Trophoblast cell (in vitro differentiated cells and primary cell): ENCODE measurements at regions not wholly inside any gene's neighbourhood (a gene's known extent, or its start where the extent isn't known, plus 50 kb on each side); places are given as distances from the start of the nearest gene placed in this dataset.

Experiments used
- DNase-seq, 2 donors: peaks; one replicate each; pipeline ENCODE4 v3.0.0-alpha.2; 2016
- H2AFZ ChIP-seq: 2 replicates; pipeline ENCODE4 v1.6.1; 2013; ENCODE audit warnings: low read length, moderate library complexity, mild to moderate bottlenecking; ENCODE audit not compliant: insufficient read depth, poor library complexity
- H2AK5ac ChIP-seq: 2 replicates; pipeline ENCODE4 v1.6.1; 2013; ENCODE audit warnings: mild to moderate bottlenecking, low read length
- H2BK120ac ChIP-seq: 2 replicates; pipeline ENCODE4 v1.6.1; 2013; ENCODE audit warnings: low read length, mild to moderate bottlenecking, moderate library complexity; ENCODE audit not compliant: insufficient read depth, poor library complexity
- H2BK12ac ChIP-seq: 2 replicates; pipeline ENCODE4 v1.6.1; 2013; ENCODE audit warnings: mild to moderate bottlenecking, low read length, moderate library complexity
- H2BK5ac ChIP-seq: 2 replicates; pipeline ENCODE4 v1.6.1; 2013; ENCODE audit warnings: low read length, low read depth, moderate library complexity, mild to moderate bottlenecking; ENCODE audit not compliant: poor library complexity
- H3K14ac ChIP-seq: 2 replicates; pipeline ENCODE4 v1.6.1; 2013; ENCODE audit warnings: mild to moderate bottlenecking, low read length
- H3K18ac ChIP-seq: 2 replicates; pipeline ENCODE4 v1.6.1; 2013; ENCODE audit warnings: mild to moderate bottlenecking, low read length
- H3K23ac ChIP-seq: 2 replicates; pipeline ENCODE4 v1.6.1; 2013; ENCODE audit warnings: low read length
- H3K27ac ChIP-seq: 2 replicates; pipeline ENCODE4 v1.5.1; 2013; ENCODE audit warnings: low read depth, mild to moderate bottlenecking, inconsistent platforms, low read length, moderate library complexity
- H3K27me3 ChIP-seq: 2 replicates; pipeline ENCODE4 v1.6.1; 2013; ENCODE audit warnings: inconsistent platforms, mild to moderate bottlenecking, low read length, moderate library complexity; ENCODE audit not compliant: insufficient read depth
- H3K36me3 ChIP-seq, 2 experiments: 1 replicate in 1 of 2; 2 replicates in 1 of 2; pipeline ENCODE4 v1.6.1; 2013; ENCODE audit warnings: low read length in 2 of 2, mild to moderate bottlenecking in 2 of 2, moderate library complexity in 1 of 2; ENCODE audit not compliant: insufficient read depth in 2 of 2, control insufficient read depth in 1 of 2
- H3K4ac ChIP-seq: 2 replicates; pipeline ENCODE4 v1.6.1; 2013; ENCODE audit warnings: low read depth, mild to moderate bottlenecking, low read length, moderate library complexity
- H3K4me1 ChIP-seq, 2 experiments: 1 replicate in 1 of 2; 2 replicates in 1 of 2; pipeline ENCODE4 v1.6.1; 2013; ENCODE audit warnings: low read length in 2 of 2, mild to moderate bottlenecking in 2 of 2, moderate library complexity in 1 of 2; ENCODE audit not compliant: insufficient read depth in 2 of 2, control insufficient read depth in 1 of 2
- H3K4me2 ChIP-seq: 2 replicates; pipeline ENCODE4 v1.6.1; 2013; ENCODE audit warnings: inconsistent platforms, mild to moderate bottlenecking, low read length, moderate library complexity
- H3K4me3 ChIP-seq: 2 replicates; pipeline ENCODE4 v1.5.1; 2013; ENCODE audit warnings: mild to moderate bottlenecking, low read depth, low read length, inconsistent platforms
- H3K79me1 ChIP-seq: one replicate; pipeline ENCODE4 v1.6.1; 2013; ENCODE audit warnings: low read length
- H3K79me2 ChIP-seq: 2 replicates; pipeline ENCODE4 v1.6.1; 2013; ENCODE audit warnings: low read length, mild to moderate bottlenecking; ENCODE audit not compliant: control insufficient read depth, insufficient read depth, poor library complexity
- H3K9ac ChIP-seq: 2 replicates; pipeline ENCODE4 v1.6.1; 2013; ENCODE audit warnings: mild to moderate bottlenecking, low read length
- H3K9me3 ChIP-seq: 2 replicates; pipeline ENCODE4 v1.6.1; 2013; ENCODE audit warnings: low read depth, mild to moderate bottlenecking, control low read depth, inconsistent platforms, low read length; ENCODE audit not compliant: insufficient read depth
- H4K12ac ChIP-seq: 2 replicates; pipeline ENCODE4 v1.6.1; 2013; ENCODE audit warnings: low read depth, mild to moderate bottlenecking, low read length, moderate library complexity
- H4K8ac ChIP-seq: 2 replicates; pipeline ENCODE4 v1.6.1; 2013; ENCODE audit warnings: low read depth, mild to moderate bottlenecking, low read length, moderate library complexity
- H4K91ac ChIP-seq: one replicate; pipeline ENCODE4 v1.6.1; 2013; ENCODE audit warnings: low read depth, mild to moderate bottlenecking, low read length, moderate library complexity
- WGBS: extraction: QIAGEN DNeasy Blood & Tissue Kit; methylation state at CpG from one replicate; pipeline ENCODE4 v1.1.7; 2013; ENCODE audit warnings: missing lambda C conversion rate; ENCODE audit not compliant: insufficient read length, insufficient coverage; ENCODE audit errors: extremely low coverage; 5-methylcytosine and 5-hydroxymethylcytosine counted together

DNA sequence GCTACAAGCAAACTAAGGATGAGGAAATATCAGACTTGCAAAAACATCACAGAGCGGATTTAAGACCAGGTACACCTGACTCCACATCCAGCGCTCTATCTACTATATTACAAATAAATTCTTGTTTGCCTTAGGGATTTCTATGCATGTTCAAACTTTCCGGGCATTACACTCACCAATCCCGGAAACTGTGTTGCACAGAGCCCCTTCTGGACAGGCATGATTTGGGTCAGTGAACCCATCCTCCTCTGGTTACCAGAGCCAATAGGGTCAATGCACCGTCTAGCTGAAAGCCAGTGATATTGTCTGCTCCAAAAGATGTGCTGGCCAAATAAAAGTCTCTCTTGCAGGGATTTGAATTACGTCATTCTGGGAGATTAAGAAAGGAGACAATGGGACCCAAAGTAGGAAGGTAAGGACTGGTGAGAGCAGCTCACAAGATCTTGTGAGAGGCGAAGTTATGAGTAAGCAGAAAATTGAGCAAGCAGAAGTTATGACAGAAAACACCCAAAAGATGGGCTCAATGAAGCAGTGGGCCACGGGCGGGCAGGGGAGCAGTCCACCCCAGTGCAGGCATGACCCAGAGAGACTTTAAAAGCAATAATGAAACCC, 155.8 kb upstream of the RAI14 start:
- no CpG with 5 or more reads among the region's 9 CpGs for WGBS
- H3K4ac ChIP-seq = no peak overlapping the region
- no peak overlapping the region for H3K18ac ChIP-seq
- H3K9ac ChIP-seq = no peak overlapping the region
- no peak overlapping the region for H2AK5ac ChIP-seq
- H3K23ac ChIP-seq = no peak overlapping the region
- no peak overlapping the region for H3K27ac ChIP-seq
- no peak overlapping the region for H2BK120ac ChIP-seq
- no peak overlapping the region for H2AFZ ChIP-seq
- H3K4me1 ChIP-seq = peaks cover 16 to 18% of the 10 kb centered on the region in 2 experiments
- no peak overlapping the region for H4K12ac ChIP-seq
- H3K79me1 ChIP-seq = peaks cover 22% of the 10 kb centered on the region
- H3K4me2 ChIP-seq = no peak overlapping the region
- H3K9me3 ChIP-seq = no peaks in the 10 kb centered on the region
- no peaks in the 10 kb centered on the region for H3K27me3 ChIP-seq
- no peak overlapping the region for H2BK5ac ChIP-seq
- H3K14ac ChIP-seq = no peak overlapping the region
- H4K91ac ChIP-seq = no peak overlapping the region
- H2BK12ac ChIP-seq = no peak overlapping the region
- H3K36me3 ChIP-seq = no peaks in the 10 kb centered on the region
- no peak overlapping the region for H3K4me3 ChIP-seq
- H3K79me2 ChIP-seq = peaks cover 2% of the 10 kb centered on the region
- no peak overlapping the region for H4K8ac ChIP-seq
- peak in 1 of 2 donors; percentile 26 for DNase-seq

GRCh38 chr5:34501016-34501415, 155.1 kb upstream of the RAI14 start:
- WGBS = no CpG with 5 or more reads among the region's 2 CpGs
- H3K4me2 ChIP-seq = no peak overlapping the region
- no peaks in the 10 kb centered on the region for H3K9me3 ChIP-seq
- H2AK5ac ChIP-seq = no peak overlapping the region
- no peak overlapping the region for H2AFZ ChIP-seq
- H4K12ac ChIP-seq = no peak overlapping the region
- H3K4me3 ChIP-seq = no peak overlapping the region
- H2BK12ac ChIP-seq = no peak overlapping the region
- no peak overlapping the region for H3K27ac ChIP-seq
- no peaks in the 10 kb centered on the region for H3K36me3 ChIP-seq
- no peak for DNase-seq
- no peak overlapping the region for H3K4ac ChIP-seq
- H3K14ac ChIP-seq = no peak overlapping the region
- peaks cover 22% of the 10 kb centered on the region for H3K79me1 ChIP-seq
- H3K27me3 ChIP-seq = no peaks in the 10 kb centered on the region
- no peak overlapping the region for H2BK5ac ChIP-seq
- H2BK120ac ChIP-seq = no peak overlapping the region
- H3K79me2 ChIP-seq = peaks cover 2% of the 10 kb centered on the region
- no peak overlapping the region for H3K18ac ChIP-seq
- H3K23ac ChIP-seq = no peak overlapping the region
- no peak overlapping the region for H3K9ac ChIP-seq
- H4K8ac ChIP-seq = no peak overlapping the region
- no peak overlapping the region for H4K91ac ChIP-seq
- H3K4me1 ChIP-seq = peaks cover 16 to 18% of the 10 kb centered on the region in 2 experiments

DNA sequence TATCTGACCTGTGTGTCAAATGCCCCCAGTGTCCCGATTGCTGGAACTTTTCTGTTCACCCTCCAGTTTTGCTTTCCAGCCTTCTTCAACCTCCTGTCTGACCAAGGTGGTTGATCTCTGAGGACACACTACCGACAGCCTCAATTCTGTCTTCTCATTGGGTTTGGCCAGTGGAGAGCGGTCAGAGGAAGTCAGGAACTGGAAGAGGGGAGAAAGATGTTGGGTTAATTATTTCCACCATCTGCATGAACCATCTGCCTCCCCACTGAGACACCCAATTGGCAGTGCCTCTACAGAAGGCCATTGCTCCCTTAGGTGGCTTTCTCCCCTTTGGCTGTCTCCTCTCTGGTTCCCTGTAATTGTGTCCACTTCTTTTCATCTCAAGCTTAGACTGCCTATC, 154.3 kb upstream of the RAI14 start:
- no peak overlapping the region for H3K14ac ChIP-seq
- no CpG with 5 or more reads among the region's 3 CpGs for WGBS
- no peak overlapping the region for H2BK5ac ChIP-seq
- no peak overlapping the region for H4K8ac ChIP-seq
- H2BK120ac ChIP-seq = no peak overlapping the region
- H3K4ac ChIP-seq = no peak overlapping the region
- no peaks in the 10 kb centered on the region for H3K27me3 ChIP-seq
- peaks cover 2% of the 10 kb centered on the region for H3K79me2 ChIP-seq
- no peak overlapping the region for H2AFZ ChIP-seq
- no peaks in the 10 kb centered on the region for H3K36me3 ChIP-seq
- no peak overlapping the region for H3K27ac ChIP-seq
- DNase-seq = no peak
- peak overlapping the region; percentile 62 for H2BK12ac ChIP-seq
- H2AK5ac ChIP-seq = no peak overlapping the region
- H3K79me1 ChIP-seq = peaks cover 20% of the 10 kb centered on the region
- no peaks in the 10 kb centered on the region for H3K9me3 ChIP-seq
- H3K23ac ChIP-seq = no peak overlapping the region
- no peak overlapping the region for H4K91ac ChIP-seq
- H3K4me2 ChIP-seq = no peak overlapping the region
- H3K4me1 ChIP-seq = peaks cover 12 to 18% of the 10 kb centered on the region in 2 experiments
- H3K9ac ChIP-seq = no peak overlapping the region
- no peak overlapping the region for H3K4me3 ChIP-seq
- no peak overlapping the region for H4K12ac ChIP-seq
- H3K18ac ChIP-seq = no peak overlapping the region

- H2AFZ ChIP-seq = peak overlapping the region; percentile 8
- H3K4me2 ChIP-seq = no peak overlapping the region
- no peak for DNase-seq
- H3K79me2 ChIP-seq = no peaks in the 10 kb centered on the region
- peaks cover 6 to 11% of the 10 kb centered on the region in 2 experiments for H3K4me1 ChIP-seq
- H2BK120ac ChIP-seq = peak overlapping the region; percentile 34
- H3K79me1 ChIP-seq = peaks cover 13% of the 10 kb centered on the region
- no peak overlapping the region for H3K4ac ChIP-seq
- peak overlapping the region; percentile 6 for H3K4me3 ChIP-seq
- H3K9ac ChIP-seq = no peak overlapping the region
- WGBS = no CpG with 5 or more reads among the region's 7 CpGs
- H4K91ac ChIP-seq = peak overlapping the region; percentile 64
- H3K23ac ChIP-seq = no peak overlapping the region
- H2BK12ac ChIP-seq = peak overlapping the region; percentile 24
- no peak overlapping the region for H2BK5ac ChIP-seq
- H4K8ac ChIP-seq = peak overlapping the region; percentile 11
- no peak overlapping the region for H2AK5ac ChIP-seq
- no peak overlapping the region for H4K12ac ChIP-seq
- H3K18ac ChIP-seq = peak overlapping the region; percentile 19
- H3K14ac ChIP-seq = peak overlapping the region; percentile 28
- H3K27me3 ChIP-seq = no peaks in the 10 kb centered on the region
- H3K36me3 ChIP-seq = no peaks in the 10 kb centered on the region
- H3K9me3 ChIP-seq = no peaks in the 10 kb centered on the region
- H3K27ac ChIP-seq = no peak overlapping the region
These were observed 153.5 kb upstream of the RAI14 start for GRCh38 chr5:34502581-34502980.
